ENCODE measurements at regions not wholly inside any gene's neighbourhood (a gene's known extent, or its start where the extent isn't known, plus 50 kb on each side); places are given as distances from the start of the nearest gene placed in this dataset.

- TF ChIP-seq CTCF (conservative IDR thresholded peaks at IDR 0.05 in 1 of 2, IDR thresholded peaks at IDR 0.05 in 1 of 2; ENCODE audit: extremely low read depth in 1 of 2, insufficient read depth in 1 of 2, low read depth in 1 of 2, low read length in 2 of 2), result no peak
- no peak for TF ChIP-seq EZH2 (IDR thresholded peaks at IDR 0.05; ENCODE audit: borderline replicate concordance, low read length)
Observed at GRCh38 chr2:6545336-6545735, 320.4 kb downstream of the CMPK2 start.
